ENCODE measurements at regions not wholly inside any gene's neighbourhood (a gene's known extent, or its start where the extent isn't known, plus 50 kb on each side); places are given as distances from the start of the nearest gene placed in this dataset.
"Not testable (repeated sequence)": the region's sequence is repeated elsewhere in the genome, so short reads cannot be mapped to it uniquely, and the experiment has no call there.

DNA sequence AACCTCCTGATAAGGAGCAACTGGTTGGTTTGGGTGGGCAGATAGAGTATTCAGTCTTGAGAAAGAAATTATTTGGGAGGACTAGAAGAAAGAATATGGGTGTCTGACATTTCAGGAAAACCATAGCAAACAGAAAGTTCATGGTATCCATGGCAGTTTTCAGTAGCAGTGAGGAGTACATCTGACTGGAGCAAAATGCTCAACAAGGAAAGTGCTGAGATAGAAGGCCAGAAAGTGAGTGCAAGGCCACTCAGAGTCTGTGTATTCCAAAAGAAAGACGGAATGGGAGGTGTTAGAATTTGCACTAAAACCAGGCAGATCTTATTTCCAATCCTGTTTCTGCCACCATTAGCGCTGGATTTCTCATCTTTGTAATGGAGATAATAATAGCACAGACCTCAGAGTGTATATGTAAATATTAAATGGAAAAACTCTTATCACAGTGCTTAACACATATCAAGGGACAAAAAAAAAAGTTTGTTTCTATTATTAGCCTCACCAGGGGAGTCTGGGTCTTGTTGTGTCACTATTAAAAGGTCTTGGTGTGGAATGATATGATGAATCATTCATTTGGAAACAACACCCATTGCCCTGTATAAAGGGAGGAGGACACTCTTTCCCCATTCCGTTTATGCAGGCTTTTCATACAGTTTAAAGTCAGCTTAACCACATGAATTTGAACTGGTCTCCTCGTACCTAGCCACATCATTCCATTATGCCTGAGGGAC is 349.8 kb downstream of the IPO8 start:
- DNase-seq (ENCODE audit: low spot score): no peak

GRCh38 chr12:30330565-30330964 is 365.1 kb downstream of the IPO8 start:
- DNase-seq (ENCODE audit: low spot score): no peak

DNA sequence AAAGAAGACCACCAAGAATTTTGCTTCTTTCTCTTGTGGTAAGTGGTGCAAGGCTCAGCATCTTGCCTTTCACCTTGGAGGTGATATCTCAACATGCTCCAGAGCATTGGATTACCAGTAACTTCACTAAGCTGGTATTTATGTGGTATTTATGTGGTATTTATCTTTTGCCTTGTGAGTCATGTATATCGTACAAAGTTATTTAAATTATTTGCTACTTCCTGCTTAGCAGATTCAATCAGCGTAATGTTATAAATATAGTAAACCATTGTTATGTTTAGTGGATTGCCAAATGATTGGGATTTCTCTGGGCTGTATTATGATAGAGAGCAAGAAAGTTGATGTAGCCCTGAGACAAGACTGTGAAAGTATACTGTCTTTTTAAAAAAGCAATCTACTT is 366.4 kb downstream of the IPO8 start:
- no peak for DNase-seq (ENCODE audit: low spot score)

DNA sequence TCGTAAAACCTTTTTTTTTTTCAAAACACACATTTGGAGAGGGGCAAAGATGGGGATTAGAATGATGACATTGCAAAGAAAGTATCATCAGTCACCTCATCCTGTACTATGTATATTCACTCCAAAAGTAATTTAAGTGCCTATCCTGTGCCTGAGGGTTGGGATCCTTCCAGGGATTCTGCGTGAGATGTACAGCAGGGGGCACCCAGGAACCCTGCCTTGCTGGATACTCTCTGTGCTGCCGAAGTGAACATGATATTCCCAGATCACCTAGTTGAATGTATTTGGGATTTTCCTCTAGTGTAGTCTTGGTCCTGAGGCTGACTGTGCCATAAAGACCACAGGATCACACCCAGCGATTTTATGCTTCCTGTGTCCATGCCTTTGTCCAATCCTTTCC is 372.7 kb downstream of the IPO8 start:
- no peak for DNase-seq (ENCODE audit: low spot score)

- no peak for DNase-seq (ENCODE audit: low spot score)
Observed at GRCh38 chr12:30320561-30320960, 375.1 kb downstream of the IPO8 start.

DNA sequence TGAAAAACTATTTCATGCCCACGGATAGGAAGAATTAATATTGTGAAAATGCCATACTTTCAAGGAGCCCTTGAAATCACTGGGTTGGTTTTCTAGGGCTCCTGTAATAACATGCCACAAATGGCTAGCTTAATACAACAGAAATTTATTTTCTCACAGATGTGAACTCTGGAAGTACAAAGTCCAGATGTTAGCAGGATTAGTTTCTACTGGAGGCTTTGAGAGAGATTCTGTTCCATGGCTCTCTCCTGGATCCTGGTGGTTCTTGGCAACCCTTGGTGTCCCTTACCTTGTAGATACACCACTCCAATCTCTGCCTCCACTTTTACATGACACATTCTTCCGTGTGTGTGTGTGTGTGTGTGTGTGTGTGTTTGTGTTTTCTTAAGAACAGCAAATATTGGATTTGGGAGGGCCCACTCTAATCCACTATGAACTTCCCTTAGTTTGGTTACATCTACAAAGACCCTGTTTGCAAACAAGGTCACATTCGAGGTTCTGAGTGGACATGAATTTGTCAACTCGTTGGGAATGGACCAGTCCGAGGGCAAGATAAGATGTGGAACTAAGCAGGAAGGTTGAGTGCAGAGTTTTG is 381.1 kb downstream of the IPO8 start:
- no peak for DNase-seq (ENCODE audit: low spot score)

GRCh38 chr12:30308010-30308717 is 387.5 kb downstream of the IPO8 start:
- DNase-seq (ENCODE audit: low spot score): no peak

- DNase-seq (ENCODE audit: low spot score): no peak
Observed at GRCh38 chr12:30304528-30304927, 391.1 kb downstream of the IPO8 start.

GRCh38 chr12:30301291-30301690 is 394.4 kb downstream of the IPO8 start:
- no peak for DNase-seq (ENCODE audit: low spot score)

DNA sequence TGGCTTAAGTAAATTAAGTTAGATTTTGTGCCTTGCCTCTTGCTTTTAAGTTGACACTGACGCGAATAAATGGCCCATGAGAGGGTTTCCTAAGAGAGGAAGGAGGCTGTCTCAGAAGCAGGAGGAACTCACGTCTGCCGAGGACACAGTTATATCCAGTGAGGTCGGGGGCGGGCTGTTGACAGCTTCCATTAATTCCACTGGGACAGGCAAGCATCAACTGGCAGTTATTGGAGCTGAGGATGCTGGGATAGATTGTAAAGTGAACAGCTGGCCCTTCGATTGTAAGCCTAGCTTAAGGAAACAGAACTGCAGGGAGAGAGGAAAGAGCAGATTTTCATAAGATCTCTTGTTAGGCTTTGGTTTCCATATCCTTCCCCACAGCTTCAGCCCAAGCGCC is 399.2 kb downstream of the IPO8 start:
- DNase-seq (ENCODE audit: low spot score): no peak

GRCh38 chr12:30286345-30286926 is 409.2 kb downstream of the IPO8 start:
- no peak for DNase-seq (ENCODE audit: low spot score)

- DNase-seq (ENCODE audit: low spot score): no peak
Observed at GRCh38 chr12:30278401-30278800, 417.3 kb downstream of the IPO8 start.

GRCh38 chr12:30272515-30272914 is 423.2 kb downstream of the IPO8 start:
- DNase-seq (ENCODE audit: low spot score): not testable (repeated sequence)

GRCh38 chr12:30269496-30269895 is 426.2 kb downstream of the IPO8 start:
- no peak for DNase-seq (ENCODE audit: low spot score)

- DNase-seq (ENCODE audit: low spot score): no peak
Observed at GRCh38 chr12:30268041-30268440, 427.6 kb downstream of the IPO8 start.

GRCh38 chr12:30263434-30263833 is 432.2 kb downstream of the IPO8 start:
- DNase-seq (ENCODE audit: low spot score): no peak

DNA sequence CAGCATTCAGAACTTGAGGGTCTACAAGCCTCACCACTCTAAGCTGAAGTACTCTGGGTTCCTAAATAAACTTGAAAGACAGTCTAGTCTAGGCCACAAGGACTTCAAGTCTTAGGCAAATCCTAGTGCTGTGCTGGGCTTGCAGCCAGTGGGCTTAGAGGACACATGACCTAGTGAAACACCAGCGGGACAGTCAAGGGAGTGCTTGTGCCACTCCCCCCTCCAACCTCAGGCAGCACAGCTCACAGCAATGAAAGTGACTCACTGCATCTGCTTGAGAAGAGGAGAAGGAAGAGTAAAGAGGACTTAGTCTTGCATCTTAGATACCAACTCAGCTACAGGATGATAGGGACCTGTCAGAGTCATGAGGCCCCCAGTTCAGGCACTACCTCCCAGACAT is 438.1 kb downstream of the IPO8 start:
- no peak for DNase-seq (ENCODE audit: low spot score)

GRCh38 chr12:30251546-30251945 is 444.1 kb downstream of the IPO8 start:
- DNase-seq (ENCODE audit: low spot score): no peak

DNA sequence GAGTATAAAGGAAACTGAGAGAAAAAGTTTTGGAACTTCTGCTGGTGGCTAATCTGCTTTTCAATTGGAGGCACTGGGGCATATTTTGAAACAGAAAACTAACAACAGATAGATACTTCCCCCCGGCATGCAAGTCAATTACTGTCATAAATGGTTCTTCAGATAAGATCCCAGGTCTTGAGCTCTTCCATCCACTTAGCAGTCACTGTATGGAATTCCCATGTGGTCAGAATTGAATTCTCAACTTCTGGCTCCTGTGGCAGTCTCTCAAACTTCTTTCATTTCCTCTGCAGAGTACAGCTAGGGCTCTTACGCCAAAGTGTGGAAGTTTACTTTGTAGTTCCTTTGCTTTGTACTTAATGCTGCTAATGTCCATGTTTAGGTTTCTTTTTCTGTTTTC is 452.2 kb downstream of the IPO8 start:
- no peak for DNase-seq (ENCODE audit: low spot score)

- no peak for DNase-seq (ENCODE audit: low spot score)
Observed at GRCh38 chr12:30219047-30219446, 435.3 kb upstream of the TMTC1 start.

DNA sequence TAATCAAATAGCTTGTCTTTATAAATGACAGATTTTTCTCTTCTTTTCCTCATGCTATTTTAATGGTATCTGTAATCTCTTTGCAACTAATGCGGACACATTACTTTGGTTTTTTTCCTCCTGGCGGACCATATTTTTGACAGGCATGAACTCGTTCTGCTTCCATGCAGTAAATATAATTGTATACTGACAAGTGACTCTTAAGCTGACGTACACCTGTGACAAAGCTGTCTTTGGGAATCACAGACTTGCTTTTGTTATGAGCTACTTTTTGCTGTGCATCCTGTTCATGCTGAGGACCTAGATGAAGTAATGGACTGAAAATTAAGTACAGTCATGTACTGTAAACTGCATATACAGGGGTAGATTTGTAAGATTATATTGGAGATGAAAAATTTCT is 434.3 kb upstream of the TMTC1 start:
- DNase-seq (ENCODE audit: low spot score): no peak

GRCh38 chr12:30213166-30213565 is 429.4 kb upstream of the TMTC1 start:
- DNase-seq (ENCODE audit: low spot score): no peak

DNA sequence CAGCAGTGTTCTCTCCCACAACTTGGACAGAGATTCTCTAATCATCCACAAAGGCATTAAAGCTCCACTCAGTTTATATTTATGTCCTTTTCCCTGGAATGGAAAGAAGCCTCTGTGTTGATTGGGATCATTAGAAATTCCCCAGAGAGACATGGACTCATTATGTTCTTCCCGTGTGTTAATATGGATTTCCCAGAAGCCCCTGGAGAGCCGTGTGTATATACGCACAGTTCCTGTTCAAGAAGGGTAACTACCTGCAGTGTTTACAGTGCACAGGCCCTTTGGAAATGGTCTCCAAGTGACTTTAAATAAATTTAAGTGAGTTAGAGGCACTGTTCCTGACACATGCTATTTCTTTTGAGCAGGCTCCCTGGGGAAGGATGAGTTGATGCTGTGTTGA is 428.0 kb upstream of the TMTC1 start:
- DNase-seq (ENCODE audit: low spot score): no peak

Data from AG08396 (cell line).